ENCODE measurements at regions not wholly inside any gene's neighbourhood (a gene's known extent, or its start where the extent isn't known, plus 50 kb on each side); places are given as distances from the start of the nearest gene placed in this dataset.

DNA sequence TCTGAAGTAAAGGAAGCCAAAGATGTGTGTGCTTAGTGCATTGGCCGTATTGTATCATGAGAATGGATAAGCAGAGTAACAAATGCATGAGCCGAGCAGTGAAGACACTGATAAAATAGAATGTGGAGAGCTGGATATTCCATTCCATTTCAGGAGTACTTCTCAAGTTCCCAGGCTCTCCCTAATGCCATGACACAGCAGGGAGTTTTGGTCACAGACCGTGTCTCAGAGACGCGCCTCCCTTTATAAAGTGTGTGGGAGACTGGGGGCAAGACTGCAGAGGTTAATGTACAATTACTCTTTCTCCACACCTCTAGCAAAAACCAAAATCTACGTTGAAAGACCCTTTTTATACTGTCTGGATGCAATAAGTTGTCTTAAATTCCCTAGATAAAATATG lies 575.6 kb downstream of the EFNB2 start:
- Histone ChIP-seq H3K27ac (no peak overlapping the region), H3K36me3 (no peaks in the 10 kb centered on the region), H3K4me3 (no peak overlapping the region), H3K4me1 (no peaks in the 10 kb centered on the region), H3K27me3 (no peaks in the 10 kb centered on the region), H3K9me3 (no peaks in the 10 kb centered on the region)
- DNase-seq, result no peak
- intact Hi-C loops (cut with DNase I), result no loop called here
- TF ChIP-seq, protein P1, sequence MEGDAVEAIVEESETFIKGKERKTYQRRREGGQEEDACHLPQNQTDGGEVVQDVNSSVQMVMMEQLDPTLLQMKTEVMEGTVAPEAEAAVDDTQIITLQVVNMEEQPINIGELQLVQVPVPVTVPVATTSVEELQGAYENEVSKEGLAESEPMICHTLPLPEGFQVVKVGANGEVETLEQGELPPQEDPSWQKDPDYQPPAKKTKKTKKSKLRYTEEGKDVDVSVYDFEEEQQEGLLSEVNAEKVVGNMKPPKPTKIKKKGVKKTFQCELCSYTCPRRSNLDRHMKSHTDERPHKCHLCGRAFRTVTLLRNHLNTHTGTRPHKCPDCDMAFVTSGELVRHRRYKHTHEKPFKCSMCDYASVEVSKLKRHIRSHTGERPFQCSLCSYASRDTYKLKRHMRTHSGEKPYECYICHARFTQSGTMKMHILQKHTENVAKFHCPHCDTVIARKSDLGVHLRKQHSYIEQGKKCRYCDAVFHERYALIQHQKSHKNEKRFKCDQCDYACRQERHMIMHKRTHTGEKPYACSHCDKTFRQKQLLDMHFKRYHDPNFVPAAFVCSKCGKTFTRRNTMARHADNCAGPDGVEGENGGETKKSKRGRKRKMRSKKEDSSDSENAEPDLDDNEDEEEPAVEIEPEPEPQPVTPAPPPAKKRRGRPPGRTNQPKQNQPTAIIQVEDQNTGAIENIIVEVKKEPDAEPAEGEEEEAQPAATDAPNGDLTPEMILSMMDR (IDR thresholded peaks at IDR 0.05), result no peak
- TF ChIP-seq POLR2A (IDR thresholded peaks at IDR 0.05) (no peak), EP300 (IDR thresholded peaks at IDR 0.05) (no peak), POLR2AphosphoS5 (IDR thresholded peaks at IDR 0.05) (no peak)
- 91 to 95% methylated on average over 6 of the region's 6 CpGs for WGBS, 2 donors

DNA sequence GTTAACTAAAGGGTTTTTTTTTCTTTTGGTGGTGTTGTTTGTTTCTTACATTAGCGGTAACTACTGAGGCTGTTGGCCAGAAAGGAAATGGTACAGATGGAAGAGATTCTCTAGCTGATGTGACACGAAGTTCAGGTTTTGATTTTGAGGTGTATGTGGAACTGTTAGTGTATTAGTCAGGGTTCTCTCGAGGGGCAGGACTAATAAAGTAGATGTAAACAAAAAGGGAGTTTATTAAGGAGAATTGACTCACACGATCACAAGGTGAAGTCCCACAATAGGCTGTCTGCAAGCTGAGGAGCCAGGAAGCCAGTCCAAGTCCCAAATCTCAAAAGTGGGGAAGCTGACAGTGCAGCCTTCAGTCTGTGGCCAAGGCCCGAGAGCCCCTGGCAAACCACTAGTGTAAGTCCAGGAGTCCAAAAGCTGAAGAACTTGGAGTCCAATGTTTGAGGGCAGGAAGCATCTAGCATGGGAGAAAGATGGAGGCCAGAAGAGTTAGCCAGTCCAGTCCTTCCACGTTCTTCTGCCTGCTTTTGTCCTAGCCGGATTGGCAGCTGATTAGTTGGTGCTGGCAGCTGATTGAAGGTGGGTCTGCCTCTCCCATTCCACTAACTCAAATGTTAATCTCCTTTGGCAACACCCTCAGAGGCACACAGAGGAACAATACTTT lies 577.6 kb downstream of the EFNB2 start:
- TF ChIP-seq POLR2AphosphoS5 (IDR thresholded peaks at IDR 0.05) (no peak), EP300 (IDR thresholded peaks at IDR 0.05) (no peak), POLR2A (IDR thresholded peaks at IDR 0.05) (no peak)
- TF ChIP-seq, protein P1 (IDR thresholded peaks at IDR 0.05), result no peak
- no peak for DNase-seq
- Histone ChIP-seq H3K36me3 (no peaks in the 10 kb centered on the region), H3K4me1 (no peaks in the 10 kb centered on the region), H3K9me3 (no peaks in the 10 kb centered on the region), H3K27ac (no peak overlapping the region), H3K4me3 (no peak overlapping the region), H3K27me3 (no peaks in the 10 kb centered on the region)
- 76 to 82% methylated on average over 7 of the region's 7 CpGs for WGBS, 2 donors
- intact Hi-C loops (cut with DNase I), result no loop called here

DNA sequence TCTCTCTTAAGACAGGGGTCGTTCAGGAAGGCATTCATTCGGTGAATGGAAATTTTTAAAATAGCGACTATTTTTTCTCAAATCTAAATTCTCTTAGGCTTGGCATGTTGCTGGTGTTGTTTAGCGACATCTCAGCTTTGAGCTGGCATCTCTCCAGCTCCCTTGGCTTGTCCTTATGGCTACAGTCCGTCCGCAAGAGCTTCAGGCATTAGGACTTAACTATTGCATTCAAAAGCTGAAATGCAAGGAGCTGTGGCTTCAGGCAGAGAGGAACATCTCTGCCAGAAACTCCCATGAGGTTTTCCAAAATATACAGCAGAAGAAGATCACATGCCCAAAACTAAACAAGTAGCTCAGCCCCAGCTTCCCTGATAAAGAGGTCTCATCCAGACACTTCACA lies 578.5 kb downstream of the EFNB2 start:
- intact Hi-C loops (cut with DNase I), result no loop called here
- 81 to 82% methylated on average over 6 of the region's 6 CpGs for WGBS, 2 donors
- Histone ChIP-seq H3K27ac (no peak overlapping the region), H3K27me3 (no peaks in the 10 kb centered on the region), H3K4me1 (no peaks in the 10 kb centered on the region), H3K36me3 (no peaks in the 10 kb centered on the region), H3K9me3 (no peaks in the 10 kb centered on the region), H3K4me3 (no peak overlapping the region)
- no peak for DNase-seq
- no peak for TF ChIP-seq POLR2AphosphoS5 (IDR thresholded peaks at IDR 0.05)
- no peak for TF ChIP-seq EP300 (IDR thresholded peaks at IDR 0.05)
- TF ChIP-seq, protein P1 (IDR thresholded peaks at IDR 0.05), result no peak
- TF ChIP-seq POLR2A (IDR thresholded peaks at IDR 0.05), result no peak

GRCh38 chr13:105952973-105953290 lies 582.5 kb downstream of the EFNB2 start:
- no peak for DNase-seq
- Histone ChIP-seq H3K4me1 (no peaks in the 10 kb centered on the region), H3K27ac (no peak overlapping the region), H3K36me3 (no peaks in the 10 kb centered on the region), H3K9me3 (no peaks in the 10 kb centered on the region), H3K27me3 (no peaks in the 10 kb centered on the region), H3K4me3 (no peak overlapping the region)
- 73 to 78% methylated on average over 3 of the region's 3 CpGs for WGBS, 2 donors
- intact Hi-C loops (cut with DNase I), result no loop called here
- TF ChIP-seq POLR2AphosphoS5 (IDR thresholded peaks at IDR 0.05) (no peak), EP300 (IDR thresholded peaks at IDR 0.05) (no peak), POLR2A (IDR thresholded peaks at IDR 0.05) (no peak)
- TF ChIP-seq, protein P1 (IDR thresholded peaks at IDR 0.05), result no peak
